ENCODE measurements at regions not wholly inside any gene's neighbourhood (a gene's known extent, or its start where the extent isn't known, plus 50 kb on each side); places are given as distances from the start of the nearest gene placed in this dataset.
"Not testable (repeated sequence)": the region's sequence is repeated elsewhere in the genome, so short reads cannot be mapped to it uniquely, and the experiment has no call there.

DNA sequence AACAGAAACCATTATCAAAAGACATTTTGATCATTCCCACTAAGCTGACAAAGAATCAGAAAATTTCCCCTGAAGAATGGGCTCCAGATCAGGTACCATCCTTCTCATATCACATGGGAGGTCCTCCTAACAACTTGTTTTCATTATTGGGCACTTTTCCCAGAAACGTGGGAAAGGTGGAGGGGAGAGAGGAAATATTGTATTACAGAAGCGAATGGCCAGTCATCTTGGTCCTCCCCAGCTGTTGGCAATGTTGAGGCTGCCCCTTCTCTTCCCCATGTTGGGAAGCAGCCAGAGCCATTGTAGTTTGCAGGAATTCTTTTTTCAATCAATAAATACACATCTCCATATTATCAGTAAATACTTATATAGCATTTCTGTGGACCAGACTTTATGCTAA is 126.2 kb upstream of the ZNF608 start:
- DNase-seq = no peak

DNA sequence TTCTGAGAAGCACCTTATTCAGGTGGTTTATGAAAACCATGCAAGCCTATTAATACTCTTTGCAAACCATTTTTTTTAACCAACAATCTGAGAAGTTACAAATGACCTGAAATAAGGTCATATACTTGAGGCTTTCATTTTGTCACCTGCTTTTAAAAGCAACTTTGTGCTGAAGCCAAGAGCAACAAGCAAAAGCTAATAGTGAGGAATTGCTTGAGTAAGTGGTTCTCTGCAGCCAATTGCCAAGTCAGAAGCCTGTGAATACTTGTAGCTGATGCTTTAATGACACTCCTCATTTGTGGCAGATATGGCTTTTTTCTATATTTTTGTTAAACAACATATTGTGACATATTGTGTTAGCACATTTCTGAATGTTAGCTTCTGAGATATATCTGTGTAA is 126.7 kb upstream of the ZNF608 start:
- no peak for DNase-seq

DNA sequence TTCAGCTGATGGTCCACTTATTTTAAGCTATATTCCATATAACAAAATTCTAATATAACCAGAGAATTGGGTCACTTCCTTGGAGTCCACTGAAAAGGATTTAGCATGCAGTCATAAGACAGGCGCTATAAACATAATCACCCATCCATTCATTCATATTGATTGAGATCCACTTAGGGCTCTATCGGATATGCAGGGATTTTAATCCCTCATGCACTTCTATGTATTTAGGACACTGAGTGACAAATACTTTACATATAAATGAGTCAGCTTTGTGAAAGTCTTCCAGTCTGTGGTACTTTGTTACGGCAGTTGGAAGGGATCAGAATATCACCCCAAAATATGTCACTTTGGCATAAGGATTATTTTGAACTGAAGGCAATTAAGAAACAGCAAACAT is 127.3 kb upstream of the ZNF608 start:
- no peak for DNase-seq

DNA sequence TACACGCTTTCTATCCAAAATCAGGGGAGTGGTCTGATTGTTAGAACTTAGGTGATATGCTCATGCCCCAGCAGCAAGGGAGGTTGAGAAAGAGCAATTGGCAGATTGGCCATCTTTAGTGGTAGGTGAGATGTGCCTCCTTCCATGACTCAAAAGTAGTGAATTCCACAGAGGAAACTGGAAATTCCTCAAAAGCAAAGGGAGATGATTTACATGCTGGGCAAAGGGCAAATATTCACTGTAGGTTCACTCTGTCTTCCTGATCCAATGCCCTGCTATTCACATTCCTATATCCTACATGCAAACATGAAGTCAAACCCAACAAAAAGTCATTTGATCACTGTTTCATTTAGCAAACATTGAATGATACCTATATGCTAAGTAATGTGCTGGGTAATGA is 130.1 kb upstream of the ZNF608 start:
- no peak for DNase-seq

DNA sequence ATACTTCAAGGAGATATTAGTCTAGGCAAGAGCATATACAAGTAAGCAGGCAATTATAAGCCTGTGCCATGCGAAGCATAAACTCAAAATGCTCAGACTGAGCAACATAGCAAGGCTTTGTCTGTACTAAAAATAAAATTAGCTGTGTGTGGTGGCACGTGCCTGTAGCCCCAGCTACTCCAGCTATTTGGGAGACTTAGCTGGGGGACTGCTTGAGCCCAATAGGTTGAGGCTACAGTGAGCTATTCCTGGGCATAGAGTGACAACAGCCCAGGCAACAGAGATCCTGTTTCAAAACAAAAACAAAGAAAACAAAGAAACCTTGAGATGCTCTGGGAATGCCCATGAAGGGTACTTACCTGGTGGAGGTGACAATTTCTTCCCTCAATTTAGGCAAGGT is 130.5 kb upstream of the ZNF608 start:
- DNase-seq = no peak

DNA sequence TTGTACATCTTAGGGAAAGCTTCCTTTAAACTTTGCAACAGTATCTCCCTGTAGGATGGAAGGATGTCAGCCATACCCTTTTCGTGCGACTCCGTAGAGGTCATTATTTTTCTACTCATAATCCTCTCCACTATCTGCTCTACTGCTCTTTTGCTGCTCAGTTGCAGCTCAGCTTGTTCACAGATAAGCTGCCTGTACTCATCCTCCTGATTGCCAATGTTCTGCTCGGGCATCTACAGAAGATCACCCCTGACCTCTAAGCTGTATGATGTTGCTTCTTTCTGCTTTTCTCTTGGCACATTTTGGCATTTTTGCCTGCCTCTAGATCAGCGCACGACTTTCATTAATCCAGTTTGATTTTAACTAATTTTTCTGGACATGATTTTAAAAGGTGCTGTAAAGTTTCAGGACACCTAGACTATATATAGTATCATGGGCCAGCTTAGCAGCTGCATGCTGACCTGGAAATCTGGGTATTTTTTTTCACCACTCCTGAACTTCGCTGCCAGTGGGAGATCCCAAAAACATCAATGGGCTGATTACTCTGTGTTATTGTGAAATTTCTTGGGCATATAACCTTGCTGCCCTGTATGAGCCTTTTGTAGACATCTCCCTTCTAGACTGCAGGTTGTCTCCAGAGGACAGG is 131.2 kb upstream of the ZNF608 start:
- DNase-seq = no peak

DNA sequence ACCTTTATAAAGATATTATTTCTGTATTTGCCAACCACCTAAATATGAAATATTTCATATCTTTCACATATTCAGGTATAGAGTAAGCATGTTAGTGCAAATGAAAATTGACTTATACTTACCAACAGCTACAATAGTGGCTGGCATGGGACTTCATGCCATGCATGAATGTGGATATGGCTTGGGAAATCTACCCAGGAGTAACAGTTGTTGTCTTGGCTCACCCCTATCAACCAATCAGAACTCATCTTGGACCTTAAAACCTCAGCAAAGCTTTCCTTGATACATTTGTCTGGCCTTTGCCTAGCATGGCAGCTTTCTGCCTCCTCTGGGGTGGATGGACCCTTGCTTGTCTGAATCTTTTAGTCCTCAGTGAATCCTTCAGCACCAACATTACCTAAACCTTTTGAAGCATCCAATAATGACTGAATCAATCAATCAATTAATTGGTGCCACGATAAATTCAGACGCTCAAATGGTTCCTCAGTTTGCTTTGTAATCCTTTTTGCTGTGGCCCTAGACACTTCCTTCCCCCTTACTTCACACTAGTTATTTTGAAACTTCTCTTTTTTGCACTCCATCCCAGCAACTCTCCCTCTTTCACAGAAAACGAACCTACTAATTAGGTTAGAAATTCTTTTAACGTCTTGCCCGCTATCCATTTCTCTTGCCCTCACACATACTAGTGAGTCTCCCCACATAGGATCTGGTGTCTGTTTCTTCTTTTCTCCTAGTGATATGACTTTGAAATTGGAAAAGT is 132.3 kb upstream of the ZNF608 start:
- DNase-seq = peak; percentile 37 to 59

DNA sequence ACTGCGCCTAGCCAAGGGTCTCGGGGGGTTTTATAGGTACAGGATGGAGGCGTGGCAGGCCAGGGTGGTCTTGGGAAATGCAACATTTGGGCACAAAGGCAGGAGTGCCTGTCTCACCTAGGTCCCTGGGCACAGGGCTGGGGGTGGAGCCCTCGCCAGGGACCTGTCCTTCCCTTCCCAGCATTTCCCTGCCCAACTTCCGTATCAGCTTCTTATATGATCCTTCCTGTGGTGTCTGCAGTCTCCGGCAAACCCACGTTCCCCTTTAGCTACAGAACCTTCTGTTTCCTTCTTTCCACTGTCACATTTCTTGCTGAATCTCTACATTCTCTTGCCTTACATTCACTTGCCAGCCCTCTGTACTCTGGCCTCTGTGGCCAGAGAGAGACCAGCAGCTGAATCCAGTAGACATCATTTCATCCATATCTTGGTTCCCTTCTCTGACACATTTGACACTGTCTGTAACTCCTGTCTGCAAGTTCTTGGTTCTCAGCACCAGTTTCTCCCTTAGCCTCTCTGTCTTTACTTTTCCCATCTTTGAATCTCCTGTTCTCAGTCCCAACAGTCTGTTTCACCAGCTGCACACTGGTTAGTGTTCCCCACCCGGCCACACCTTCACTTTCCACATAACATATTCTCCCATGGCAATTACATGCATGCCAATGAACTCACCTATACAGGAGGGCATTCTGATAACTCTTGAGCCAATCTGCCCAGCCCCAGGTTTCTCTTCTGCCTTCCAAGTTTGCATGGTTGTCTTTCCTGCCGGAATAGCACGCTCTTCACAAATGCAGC is 134.7 kb upstream of the ZNF608 start:
- DNase-seq = peak; percentile 59 to 60

DNA sequence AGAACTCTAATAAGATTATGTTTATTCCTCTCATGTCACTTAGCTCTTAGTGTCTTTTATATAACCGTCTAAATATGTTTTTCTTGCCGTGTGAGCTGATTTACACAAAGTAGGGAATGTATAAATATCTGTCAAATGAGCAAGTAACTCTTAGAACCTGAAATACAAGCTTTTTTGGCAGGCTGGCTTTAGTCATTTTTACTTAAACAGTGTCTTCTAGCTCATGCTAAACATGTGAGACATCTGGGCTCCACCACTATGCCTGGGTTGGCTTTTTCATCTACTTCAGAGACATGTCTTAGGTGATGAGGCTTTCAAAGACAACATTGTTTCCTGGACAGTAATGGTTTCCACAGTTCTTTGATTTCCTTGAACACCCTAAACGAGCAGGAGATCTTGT is 137.2 kb upstream of the ZNF608 start:
- DNase-seq = no peak

DNA sequence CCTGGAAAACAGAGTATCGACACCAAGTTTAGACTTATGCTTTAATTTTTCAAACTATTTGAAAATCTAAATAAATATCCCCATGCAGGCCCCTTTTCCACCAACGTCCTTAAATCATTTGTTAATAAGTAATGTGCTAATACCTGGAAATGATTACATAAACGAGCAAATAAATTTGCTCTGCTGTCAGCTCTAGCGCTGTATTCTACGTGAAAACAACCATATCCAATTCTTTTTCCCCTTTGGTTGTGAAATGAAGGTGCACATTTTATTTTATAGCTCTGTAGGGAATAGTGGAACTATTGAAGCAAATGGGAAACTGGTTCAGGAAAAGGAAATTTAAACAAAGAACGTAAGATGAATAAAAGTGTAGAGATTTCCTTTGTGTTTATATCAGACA is 137.7 kb upstream of the ZNF608 start:
- no peak for DNase-seq

DNA sequence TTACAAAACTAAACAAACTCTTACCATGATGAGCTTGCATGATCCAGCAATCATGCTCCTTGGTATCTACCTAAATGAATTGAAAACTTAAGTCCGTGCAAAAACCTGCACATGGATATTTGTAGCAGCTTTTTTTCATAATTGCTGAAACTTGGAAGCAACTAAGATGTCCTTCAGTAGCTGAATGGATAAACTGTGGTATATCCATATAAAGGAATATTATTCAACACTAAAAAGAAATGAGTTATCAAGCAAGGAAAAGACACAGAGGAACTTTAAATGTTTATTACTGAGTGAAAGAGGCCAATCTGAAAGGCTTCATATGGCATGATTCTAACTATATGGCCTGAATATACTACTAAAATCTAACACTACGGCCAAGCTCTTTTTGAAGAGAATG is 139.1 kb upstream of the ZNF608 start:
- DNase-seq = no peak

DNA sequence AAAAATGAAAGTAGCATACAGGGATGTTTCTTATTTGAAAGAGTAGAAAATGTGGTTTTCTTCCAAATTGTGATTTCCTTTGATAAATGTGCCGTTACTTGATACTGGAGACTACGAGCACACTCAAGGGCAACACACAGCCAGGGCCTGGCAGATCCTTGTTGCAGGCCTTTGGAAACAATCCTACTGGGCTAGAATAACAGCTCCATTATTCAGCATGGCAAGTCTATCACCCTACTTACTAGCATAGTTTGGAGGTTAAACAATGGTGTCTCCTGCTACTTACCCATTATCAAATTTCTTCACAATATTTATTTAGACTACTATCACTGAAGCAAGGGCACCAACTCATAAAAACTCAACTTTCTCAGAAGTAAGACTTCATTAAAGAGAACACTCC is 140.8 kb upstream of the ZNF608 start:
- no peak for DNase-seq

DNA sequence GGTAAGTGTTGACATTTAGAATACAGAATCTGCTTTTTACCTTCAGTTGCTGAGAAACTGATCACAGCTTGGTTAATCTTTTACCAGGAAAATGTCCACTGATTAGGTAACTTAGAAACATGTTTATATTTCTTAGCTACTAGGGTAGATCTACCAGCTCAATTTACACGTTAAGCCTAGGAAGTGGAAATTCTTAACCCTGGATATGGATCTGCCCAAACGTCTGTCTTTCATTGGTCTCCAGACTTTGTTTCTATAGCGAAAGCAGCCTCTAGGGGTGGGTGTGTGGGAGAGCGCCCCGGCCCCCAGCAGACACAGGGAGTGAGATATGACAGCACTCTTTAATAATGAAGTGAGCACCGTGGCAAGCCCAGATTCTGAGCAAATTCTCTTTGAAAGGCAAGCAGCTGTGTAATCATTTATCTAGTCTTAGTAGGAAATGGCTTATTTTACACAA is 141.6 kb upstream of the ZNF608 start:
- DNase-seq = no peak

DNA sequence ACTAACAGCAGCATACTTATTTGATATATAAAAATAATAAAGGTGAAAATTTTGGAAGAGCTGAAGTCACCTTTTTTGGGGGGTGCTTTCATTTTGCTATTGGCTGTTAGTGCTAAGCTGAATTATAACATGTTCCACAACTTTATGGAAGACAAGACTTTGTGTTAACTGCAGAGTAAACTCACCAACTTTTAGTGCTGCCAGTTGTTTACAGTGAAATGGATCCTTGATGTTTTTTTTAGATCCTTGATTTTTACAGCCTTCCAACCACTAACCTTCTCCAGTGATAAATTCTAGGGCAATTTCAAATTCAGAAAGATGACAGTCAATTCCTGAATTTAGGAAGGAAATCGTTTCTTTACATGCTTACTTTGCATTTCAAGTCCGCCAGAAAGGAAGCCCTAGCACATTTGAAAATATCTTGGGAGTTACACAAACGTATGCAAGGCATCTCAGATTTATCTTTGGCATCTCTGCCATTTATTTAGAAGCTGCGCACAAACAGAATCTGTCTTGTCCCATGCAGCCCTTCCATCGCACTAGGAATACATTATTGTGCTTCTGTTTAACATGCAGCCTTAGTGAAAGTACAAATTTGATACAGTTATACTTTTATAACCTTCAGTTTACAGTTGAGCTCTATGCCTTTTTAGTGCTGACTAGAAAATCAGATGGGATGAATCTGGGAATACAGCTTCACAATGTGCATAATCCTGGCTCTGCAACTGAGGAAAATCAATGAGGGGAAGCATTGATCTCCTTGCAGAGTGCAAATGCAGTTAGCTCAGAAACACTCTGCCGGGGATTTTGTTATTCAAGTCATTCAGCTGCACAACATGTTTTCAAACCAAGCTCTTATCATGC is 142.4 kb upstream of the ZNF608 start:
- DNase-seq = no peak

DNA sequence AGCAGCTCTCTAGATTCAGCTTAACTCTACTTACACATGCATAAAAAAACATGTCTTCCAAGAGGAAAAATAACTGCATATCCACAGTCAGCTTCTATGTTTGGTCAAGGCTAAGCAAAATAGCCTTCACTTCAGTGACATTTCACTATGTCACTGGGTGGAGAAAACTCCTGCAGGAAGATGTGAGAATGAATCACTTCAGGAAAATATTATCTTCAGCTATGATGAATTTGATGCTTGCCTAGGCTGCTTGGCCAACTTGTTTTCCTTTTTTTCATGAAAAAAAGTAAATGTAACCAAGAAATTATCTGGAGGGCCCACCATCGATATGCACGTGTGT is 143.0 kb upstream of the ZNF608 start:
- no peak for DNase-seq

DNA sequence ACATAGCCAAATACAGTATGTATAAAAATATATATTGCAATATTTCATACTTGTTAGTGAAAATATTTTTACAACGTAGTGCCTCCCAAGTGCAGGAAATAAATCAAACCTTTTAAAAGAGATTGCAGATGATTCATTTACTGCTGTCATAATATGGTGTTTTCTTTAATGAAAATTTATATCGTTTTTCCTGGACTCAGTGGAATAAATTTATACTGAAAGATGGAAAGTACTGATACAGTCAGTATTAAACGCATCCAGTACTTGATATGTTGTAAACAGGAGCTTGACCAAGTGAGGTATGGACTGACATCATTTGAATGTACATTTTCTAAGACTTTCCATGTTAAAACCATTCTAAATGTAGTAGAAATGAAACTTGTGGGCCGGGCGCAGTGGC is 143.4 kb upstream of the ZNF608 start:
- DNase-seq = no peak

DNA sequence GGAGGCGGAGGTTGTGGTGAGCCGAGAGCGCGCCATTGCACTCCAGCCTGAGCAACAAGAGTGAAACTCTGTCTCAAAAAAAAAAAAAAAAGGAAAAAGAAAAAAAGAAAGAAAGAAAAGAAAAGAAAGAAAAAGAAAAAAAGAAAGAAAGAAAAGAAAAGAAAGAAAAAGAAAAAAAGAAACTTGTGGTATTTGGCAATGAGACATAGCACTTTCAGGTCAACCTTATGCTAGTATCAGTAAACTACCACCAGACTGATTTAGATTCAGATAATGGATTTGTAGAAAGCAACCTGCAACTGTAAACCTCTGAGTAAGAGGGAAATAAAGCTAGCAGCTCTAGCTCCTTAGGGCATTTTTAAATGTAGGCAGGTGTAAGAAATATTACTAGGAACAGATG is 144.0 kb upstream of the ZNF608 start:
- DNase-seq = not testable (repeated sequence)

DNA sequence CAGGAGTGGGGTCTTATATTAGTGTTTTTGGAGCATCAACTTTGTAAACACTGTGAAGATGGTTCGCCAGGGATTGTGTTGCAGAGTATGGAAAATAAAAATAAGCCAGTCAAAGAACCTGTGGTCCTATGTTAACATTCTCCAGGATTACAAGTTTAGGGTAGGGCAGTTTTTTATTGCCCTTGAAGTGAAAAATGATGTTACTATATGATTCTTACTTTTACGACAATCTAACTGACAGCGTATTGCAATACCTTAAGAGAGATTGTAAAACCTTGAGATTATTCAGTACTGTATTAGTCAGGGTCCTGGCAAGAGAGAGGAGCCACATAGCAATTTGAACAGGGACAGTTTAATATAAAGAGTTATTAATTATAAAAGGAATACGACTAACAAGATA is 144.7 kb upstream of the ZNF608 start:
- DNase-seq = no peak

DNA sequence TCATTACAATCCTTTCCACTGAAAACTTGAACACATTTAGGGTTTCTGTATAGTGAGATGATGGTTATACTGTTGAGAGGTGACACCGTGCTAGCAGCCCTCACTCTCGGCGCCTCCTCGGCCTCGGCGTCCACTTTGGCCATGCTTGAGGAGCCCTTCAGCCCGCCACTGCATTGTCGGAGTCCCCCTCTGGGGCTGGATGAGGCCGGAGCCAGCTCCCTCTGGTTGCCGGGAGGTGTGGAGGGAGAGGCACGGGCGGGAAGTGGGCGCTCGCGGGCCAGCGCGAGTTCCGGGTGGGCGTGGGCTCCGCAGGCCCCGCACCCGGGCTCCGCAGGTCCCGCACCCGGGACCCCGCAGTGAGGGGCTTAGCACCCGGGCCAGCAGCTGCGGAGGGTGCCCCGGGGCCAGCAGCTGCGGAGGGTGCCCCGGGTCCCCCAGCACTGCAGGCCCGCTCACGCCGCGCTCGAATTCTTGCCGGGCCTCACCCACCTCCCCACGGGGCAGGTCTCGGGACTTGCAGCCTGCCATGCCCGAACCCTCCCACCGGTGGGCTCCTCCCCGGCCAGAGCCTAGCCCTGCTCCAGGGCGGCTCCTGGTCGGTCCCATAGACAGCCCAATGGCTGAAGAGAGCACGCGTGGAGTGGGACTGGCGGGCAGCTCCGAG is 145.9 kb upstream of the ZNF608 start:
- no peak for DNase-seq

DNA sequence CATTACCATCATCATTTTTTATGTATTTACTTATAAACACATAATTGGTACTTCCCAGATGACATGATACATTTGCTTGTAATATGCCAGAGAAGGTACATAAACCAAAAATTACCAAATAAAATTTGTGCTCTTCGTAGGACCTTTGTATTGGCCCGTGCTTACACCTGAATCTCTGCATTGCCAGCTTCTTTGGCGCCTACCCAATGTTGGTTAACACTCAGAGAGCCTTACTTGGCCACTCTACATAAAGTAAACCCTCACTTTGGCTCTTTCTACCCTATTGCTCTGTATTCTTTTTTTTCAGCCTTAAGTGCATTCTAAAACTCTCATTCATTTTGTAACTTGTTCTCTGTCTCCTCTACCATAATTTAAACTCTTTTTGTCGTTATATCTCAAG is 148.1 kb upstream of the ZNF608 start:
- DNase-seq = no peak

DNA sequence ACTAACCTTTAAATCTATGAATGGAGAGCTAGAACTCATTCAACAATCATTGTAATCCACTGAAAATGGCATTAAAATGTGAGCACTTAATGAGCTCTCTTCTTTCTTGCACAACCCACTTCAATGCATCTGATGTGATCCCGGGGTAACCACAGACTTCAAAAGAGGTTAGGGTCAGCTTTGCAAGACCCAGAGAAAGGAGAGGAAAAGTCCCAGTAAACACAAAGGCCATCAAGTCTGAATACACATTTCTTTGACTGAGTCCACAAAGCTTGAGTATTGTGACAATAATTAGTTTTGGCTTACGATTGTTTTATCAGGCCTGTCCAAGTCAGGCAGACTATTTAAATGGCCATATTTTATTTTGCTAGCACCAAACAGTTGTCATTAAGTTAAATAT is 148.8 kb upstream of the ZNF608 start:
- DNase-seq = no peak

DNA sequence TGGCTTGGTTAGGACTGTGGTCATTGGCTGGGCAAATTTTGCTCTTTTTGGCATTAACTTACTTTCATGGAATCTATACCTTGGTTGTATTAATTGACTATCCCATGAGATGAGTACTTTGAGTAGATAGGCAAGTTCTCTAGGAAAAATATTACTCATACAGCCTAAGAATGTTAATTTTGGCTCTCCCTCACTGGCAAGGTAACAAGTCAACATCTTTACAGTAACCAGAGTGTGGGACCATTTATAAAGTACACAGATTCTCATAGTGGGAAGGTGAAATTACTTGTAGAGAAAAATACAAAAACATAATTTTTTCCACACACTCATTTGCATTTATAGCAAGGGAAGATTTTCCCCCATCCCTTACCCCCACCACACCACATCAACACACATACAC is 154.6 kb upstream of the ZNF608 start:
- no peak for DNase-seq
